Keratinocyte (primary cell): ENCODE measurements at regions not wholly inside any gene's neighbourhood (a gene's known extent, or its start where the extent isn't known, plus 50 kb on each side); places are given as distances from the start of the nearest gene placed in this dataset.

ENCODE experiments used
- EZH2 ChIP-seq: IDR thresholded peaks from one replicate; pipeline ENCODE4 v1.6.1; 2012; ENCODE audit warnings: inconsistent platforms, mild to moderate bottlenecking, low read length, moderate library complexity
- TF ChIP-seq, protein P1 (sequence below), 3 experiments: IDR thresholded peaks in 1 of 3; conservative IDR thresholded peaks in 1 of 3; optimal IDR thresholded peaks in 1 of 3; 2 replicates in 2 of 3; 3 replicates in 1 of 3; pipeline versions ENCODE3 to v1.5.1; 2011; ENCODE audit warnings: low read length in 3 of 3, mild to moderate bottlenecking in 3 of 3, moderate library complexity in 2 of 3, control low read depth in 1 of 3, inconsistent platforms in 1 of 3; ENCODE audit not compliant: insufficient read depth in 2 of 3; ENCODE audit errors: extremely low read depth in 1 of 3

DNA sequence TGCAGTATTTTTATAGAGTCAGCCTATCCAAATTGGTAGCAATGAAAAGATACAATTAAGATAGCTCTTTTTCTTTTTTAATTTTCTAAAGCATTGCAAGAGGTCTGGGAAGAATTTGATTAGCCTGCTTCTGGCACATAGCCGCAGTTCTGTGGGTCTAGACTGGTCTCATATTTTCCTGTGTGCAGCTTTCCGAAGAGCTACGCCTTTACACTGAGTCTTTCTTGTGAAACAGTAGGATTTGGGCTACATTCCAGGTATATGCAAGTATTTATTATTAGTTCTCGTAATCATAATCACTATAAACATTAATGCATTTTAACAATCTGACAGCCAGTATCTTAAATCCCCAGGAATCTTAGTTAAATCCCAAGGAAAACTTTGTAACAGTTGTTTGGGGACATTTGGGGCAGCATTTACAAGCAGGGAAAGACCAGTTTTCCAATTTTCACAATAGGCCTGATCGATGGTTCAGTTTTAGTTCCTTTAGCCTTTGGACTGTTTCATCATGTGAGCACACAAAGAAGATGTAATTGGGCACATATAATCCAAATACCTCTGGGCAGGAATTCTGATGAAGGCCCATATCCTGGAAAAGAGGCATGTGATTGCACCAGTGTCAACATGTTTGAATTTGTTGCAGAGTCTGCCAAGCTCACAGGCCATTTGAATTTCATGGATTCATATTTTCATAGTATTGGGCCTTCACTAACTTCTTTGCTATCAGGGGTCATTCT is 287.3 kb downstream of the INHBA start:
- TF ChIP-seq, protein P1, sequence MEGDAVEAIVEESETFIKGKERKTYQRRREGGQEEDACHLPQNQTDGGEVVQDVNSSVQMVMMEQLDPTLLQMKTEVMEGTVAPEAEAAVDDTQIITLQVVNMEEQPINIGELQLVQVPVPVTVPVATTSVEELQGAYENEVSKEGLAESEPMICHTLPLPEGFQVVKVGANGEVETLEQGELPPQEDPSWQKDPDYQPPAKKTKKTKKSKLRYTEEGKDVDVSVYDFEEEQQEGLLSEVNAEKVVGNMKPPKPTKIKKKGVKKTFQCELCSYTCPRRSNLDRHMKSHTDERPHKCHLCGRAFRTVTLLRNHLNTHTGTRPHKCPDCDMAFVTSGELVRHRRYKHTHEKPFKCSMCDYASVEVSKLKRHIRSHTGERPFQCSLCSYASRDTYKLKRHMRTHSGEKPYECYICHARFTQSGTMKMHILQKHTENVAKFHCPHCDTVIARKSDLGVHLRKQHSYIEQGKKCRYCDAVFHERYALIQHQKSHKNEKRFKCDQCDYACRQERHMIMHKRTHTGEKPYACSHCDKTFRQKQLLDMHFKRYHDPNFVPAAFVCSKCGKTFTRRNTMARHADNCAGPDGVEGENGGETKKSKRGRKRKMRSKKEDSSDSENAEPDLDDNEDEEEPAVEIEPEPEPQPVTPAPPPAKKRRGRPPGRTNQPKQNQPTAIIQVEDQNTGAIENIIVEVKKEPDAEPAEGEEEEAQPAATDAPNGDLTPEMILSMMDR (optimal IDR thresholded peaks at IDR 0.05 in 1 of 3, IDR thresholded peaks at IDR 0.05 in 1 of 3, conservative IDR thresholded peaks at IDR 0.05 in 1 of 3; ENCODE audit: extremely low read depth in 1 of 3, insufficient read depth in 2 of 3, low read length in 3 of 3): no peak
- TF ChIP-seq EZH2: no peak
